GM10266 (cell line): ENCODE measurements at regions not wholly inside any gene's neighbourhood (a gene's known extent, or its start where the extent isn't known, plus 50 kb on each side); places are given as distances from the start of the nearest gene placed in this dataset.

Source experiments
- DNase-seq: peaks from one replicate; pipeline ENCODE4 v3.0.0; 2012; ENCODE audit errors: extremely low spot score
- TF ChIP-seq, protein P1 (sequence below): IDR thresholded peaks from 2 replicates; pipeline ENCODE4 v1.5.1; 2012; ENCODE audit warnings: mild to moderate bottlenecking, low read depth; ENCODE audit not compliant: control insufficient read depth, insufficient read depth; ENCODE audit errors: missing control alignments

DNA sequence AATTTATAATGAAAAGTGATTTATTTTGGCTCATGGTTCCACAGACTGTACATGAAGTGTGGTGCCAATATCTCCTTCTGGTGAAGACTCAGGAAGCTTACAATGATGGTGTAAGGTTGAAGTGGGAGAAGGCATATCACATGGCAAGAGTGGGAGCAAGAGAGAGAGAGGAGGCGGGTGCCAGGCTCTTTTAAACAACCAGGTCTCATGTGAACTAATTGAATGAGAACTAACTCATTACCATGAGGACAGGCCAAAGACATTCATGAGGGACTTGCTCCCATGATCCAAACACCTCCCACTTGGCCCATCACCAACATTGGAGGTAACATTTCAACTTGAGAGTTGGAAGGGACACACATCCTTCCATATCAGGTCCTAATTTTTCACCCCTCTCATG is 155.2 kb downstream of the SLC38A4 start:
- no peak for DNase-seq

DNA sequence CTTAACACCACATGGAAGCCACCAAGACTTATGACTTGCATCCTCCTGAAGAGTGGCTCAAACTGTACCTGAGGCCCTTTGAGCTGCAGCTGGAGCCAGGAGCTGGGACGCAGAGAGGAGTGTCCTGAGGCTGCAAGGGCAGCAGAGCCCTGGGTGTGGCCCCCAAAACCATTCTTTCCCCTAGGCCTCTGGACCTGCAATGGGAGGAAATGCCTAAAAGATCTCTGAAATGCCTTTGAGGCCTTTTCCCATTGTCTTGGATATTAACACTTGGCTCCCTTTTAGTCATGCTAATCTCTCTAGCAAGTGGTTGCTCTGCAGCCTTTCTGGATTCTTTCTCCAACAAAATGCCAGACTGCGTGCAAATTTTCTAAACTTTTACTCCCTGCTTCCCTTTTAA is 156.1 kb downstream of the SLC38A4 start:
- DNase-seq, result no peak
- TF ChIP-seq, protein P1, sequence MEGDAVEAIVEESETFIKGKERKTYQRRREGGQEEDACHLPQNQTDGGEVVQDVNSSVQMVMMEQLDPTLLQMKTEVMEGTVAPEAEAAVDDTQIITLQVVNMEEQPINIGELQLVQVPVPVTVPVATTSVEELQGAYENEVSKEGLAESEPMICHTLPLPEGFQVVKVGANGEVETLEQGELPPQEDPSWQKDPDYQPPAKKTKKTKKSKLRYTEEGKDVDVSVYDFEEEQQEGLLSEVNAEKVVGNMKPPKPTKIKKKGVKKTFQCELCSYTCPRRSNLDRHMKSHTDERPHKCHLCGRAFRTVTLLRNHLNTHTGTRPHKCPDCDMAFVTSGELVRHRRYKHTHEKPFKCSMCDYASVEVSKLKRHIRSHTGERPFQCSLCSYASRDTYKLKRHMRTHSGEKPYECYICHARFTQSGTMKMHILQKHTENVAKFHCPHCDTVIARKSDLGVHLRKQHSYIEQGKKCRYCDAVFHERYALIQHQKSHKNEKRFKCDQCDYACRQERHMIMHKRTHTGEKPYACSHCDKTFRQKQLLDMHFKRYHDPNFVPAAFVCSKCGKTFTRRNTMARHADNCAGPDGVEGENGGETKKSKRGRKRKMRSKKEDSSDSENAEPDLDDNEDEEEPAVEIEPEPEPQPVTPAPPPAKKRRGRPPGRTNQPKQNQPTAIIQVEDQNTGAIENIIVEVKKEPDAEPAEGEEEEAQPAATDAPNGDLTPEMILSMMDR, result no peak

More for the DNA sequence above, 155.2 kb downstream of the SLC38A4 start:
- TF ChIP-seq, protein P1, result no peak

DNA sequence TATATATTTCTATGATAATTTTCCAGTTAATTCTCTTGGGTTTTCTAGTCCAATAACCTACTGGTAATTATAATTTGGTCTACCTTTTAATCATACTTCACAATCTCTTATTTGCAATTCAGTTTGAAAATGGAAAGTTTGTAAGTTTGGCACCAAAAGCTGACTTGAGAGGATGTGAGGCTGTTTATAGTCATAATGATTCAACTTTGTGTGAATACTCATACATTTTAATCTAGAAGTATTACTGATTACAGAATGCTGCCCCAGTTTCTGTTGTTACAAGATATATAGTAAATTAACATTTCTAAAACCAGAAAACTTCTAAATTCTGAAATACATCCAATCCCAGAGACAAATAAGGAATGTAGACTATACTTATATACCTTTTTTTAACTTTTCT is 158.2 kb downstream of the SLC38A4 start:
- DNase-seq, result no peak
- TF ChIP-seq, protein P1, result no peak

DNA sequence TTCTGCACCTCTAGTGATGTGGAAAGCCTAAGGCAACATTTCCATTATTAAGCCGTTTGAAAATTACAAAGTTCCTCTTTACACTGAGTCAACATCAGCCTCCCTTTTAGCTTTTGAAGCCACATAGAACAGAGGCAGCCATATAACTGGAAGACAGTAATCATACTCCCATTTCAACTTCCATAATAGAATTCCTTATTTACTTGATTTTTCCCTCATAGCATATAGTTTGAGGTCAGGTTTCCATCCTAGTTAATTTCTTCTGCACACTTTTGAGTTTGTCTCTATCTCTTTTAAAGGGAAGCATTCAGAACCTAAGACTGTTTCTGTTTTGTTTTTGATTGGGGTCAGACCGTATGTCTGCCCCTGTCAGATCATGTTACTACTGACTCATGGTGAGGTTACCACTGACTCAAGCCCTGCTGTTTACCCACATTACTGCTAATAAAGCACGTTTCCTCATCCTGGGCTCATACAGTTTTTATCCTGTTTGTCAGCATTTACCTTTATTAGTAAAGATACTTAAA is 161.0 kb downstream of the SLC38A4 start:
- peak; percentile 36 for DNase-seq
- TF ChIP-seq, protein P1, result no peak

DNA sequence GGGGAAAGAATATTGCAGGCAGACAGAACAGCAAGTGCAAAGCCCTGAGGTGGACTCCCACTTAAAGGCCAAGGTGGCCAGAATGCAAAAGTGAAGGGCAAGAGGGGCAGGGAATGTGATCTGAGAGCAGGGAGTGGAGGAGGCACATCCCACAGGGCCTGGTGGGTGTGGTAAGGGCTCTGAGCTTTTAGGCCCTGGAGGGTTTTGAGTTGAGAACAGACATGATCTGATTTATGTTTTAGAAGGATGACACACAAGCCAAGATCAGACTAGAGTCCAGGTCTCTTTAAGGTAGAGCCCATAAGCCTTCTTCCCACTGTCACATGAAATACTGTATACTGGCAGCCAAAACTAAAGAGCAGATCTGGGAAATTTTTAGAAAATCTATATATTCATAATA is 162.5 kb downstream of the SLC38A4 start:
- no peak for DNase-seq
- TF ChIP-seq, protein P1, result no peak

DNA sequence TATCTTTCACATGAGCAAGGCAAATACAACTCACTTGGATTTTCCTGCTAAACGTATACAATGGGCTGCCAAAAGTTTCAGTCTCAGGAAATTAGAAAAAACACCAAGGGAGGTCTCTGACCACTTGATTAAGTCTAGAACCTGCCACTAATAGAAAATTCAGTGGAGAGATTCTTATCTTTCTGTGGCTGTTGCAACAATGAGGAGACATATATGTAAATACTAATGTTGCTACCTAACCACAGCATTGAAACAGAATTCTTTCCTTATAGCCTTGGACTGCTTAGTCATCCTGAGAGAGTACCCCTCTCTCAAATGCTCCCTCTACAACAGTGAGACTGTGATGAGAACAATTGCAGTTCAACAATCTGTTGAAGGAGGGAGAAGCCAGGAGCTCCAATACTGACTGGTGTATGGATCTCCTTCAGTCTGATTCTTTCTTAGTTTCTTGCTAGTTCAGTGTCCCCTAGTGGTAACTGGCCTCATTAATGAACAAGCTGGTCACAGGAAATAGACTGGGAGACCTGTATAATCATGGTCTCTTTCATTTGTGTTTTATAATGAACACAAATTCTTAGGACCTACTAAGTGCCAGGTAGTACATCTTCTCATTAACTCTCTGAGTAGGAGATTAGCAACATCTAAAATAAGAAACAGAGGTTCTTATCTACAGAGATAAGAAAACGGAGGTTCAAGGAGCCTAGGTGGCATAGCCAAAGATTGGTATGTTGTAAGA is 164.5 kb downstream of the SLC38A4 start:
- peak; percentile 51 for DNase-seq
- TF ChIP-seq, protein P1, result peak; percentile 79

DNA sequence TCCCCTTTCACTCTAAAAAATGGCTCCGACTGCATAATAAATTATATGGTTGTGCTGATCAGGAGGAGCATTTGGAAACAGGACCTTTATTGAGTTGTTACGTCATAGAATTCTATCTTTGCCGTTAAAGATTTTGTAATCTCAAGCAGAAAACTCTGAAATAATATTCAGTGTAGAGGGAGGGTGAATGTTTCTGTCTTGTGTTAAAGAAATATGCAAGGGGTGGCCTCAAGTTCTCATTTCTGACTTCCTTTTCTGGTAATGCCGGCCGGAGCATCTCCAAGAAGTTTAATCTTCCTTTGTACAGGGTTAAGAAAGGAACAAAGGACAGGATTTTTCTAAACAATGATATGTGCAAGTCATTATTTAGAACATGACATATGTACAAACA is 165.1 kb downstream of the SLC38A4 start:
- no peak for DNase-seq
- TF ChIP-seq, protein P1, result no peak
